Fibroblast of pulmonary artery (primary cell): ENCODE measurements at regions not wholly inside any gene's neighbourhood (a gene's known extent, or its start where the extent isn't known, plus 50 kb on each side); places are given as distances from the start of the nearest gene placed in this dataset.
A peak's percentile ranks its signal among the peaks of the same experiment; 100 is the strongest.

Experiments
- DNase-seq: peaks from one replicate; pipeline ENCODE4 v3.0.0-alpha.2; 2010; ENCODE audit warnings: low read depth
- H3K4me3 ChIP-seq: replicated peaks from 2 replicates; pipeline ENCODE4 v1.5.1; 2011; ENCODE audit warnings: low read depth, mild to moderate bottlenecking, control low read depth, low read length, moderate library complexity
- CTCF ChIP-seq: IDR thresholded peaks from 2 replicates; pipeline ENCODE4 v1.5.1; 2011; ENCODE audit warnings: mild to moderate bottlenecking, control low read depth, low read length, inconsistent platforms; ENCODE audit errors: missing control alignments

- no peak overlapping the region for H3K4me3 ChIP-seq
- DNase-seq: no peak
- TF ChIP-seq CTCF: no peak
These were observed 54.9 kb upstream of the TNRC6B start for GRCh38 chr22:40122792-40123191.

- TF ChIP-seq CTCF: no peak
- no peak overlapping the region for H3K4me3 ChIP-seq
- DNase-seq: peak; percentile 36
These were observed 54.3 kb upstream of the TNRC6B start for GRCh38 chr22:40123387-40123786.
